HepG2 (cell line): ENCODE measurements at regions not wholly inside any gene's neighbourhood (a gene's known extent, or its start where the extent isn't known, plus 50 kb on each side); places are given as distances from the start of the nearest gene placed in this dataset.

Source experiments
- ATAC-seq: fragments of 200-7000 bp; cut with Tn5 transposase; 3 replicates; pipeline ENCODE4 v1.9.1; 2020; ENCODE audit warnings: mild to moderate bottlenecking, moderate library complexity
- BruUV-seq: library from RNA; stranded (reverse); fragments of 400-500 nt; replicated peaks from 2 replicates; lab custom pipeline; 2021; lab: Mats Ljungman, UMichigan
- CTCF ChIA-PET: fragments of 300-600 bp; formaldehyde crosslinking; extraction: SDS; loops from one replicate; lab custom pipeline; 2021; ENCODE audit warnings: low total read pairs, inconsistent platforms, low intra/inter-chr PET ratio; lab: Yijun Ruan, JAX
- POLR2A ChIA-PET: fragments of 350-600 bp; sonication (Branson Sonifier 250); formaldehyde crosslinking; loops from one replicate; lab custom pipeline; 2020; ENCODE audit warnings: antibody characterized with exemption, inconsistent platforms; lab: Yijun Ruan, JAX
- DNase-seq: peaks from one replicate; pipeline ENCODE4 v3.0.0-alpha.2; 2015; ENCODE audit warnings: low spot score
- FAIRE-seq: peaks from 3 replicates; lab custom pipeline; 2011; peaks lifted over from hg19 to GRCh38; lab: Jason Lieb, UNC
- H2AFZ ChIP-seq: one replicate; pipeline ENCODE4 v1.6.1; 2011; ENCODE audit warnings: low read length, inconsistent platforms
- H3K27ac ChIP-seq: fragments of 300-600 bp; 3 replicates; pipeline ENCODE4 v1.8.0; 2011; ENCODE audit warnings: mixed run types, mild to moderate bottlenecking, mixed read lengths, low read length, inconsistent platforms; ENCODE audit not compliant: insufficient read depth; ENCODE audit errors: extremely low read length
- H3K27me3 ChIP-seq, 2 experiments: fragments of 200-600 bp in 1 of 2; 2 replicates in 1 of 2; 3 replicates in 1 of 2; pipeline versions ENCODE4 v1.6.0 to v1.8.0; 2011; ENCODE audit warnings: low read length in 2 of 2, mild to moderate bottlenecking in 2 of 2, moderate library complexity in 2 of 2, inconsistent platforms in 1 of 2; ENCODE audit not compliant: insufficient read depth in 2 of 2, control insufficient read depth in 1 of 2
- H3K36me3 ChIP-seq, 2 experiments: fragments of 200-600 bp in 1 of 2; replicated peaks in 1 of 2; 2 replicates in 1 of 2; 3 replicates in 1 of 2; pipeline versions ENCODE4 v1.5.1 to v1.8.0; 2011; ENCODE audit warnings: low read length in 2 of 2, inconsistent platforms in 1 of 2; ENCODE audit not compliant: insufficient read depth in 2 of 2, control insufficient read depth in 1 of 2
- H3K4me1 ChIP-seq: 2 replicates; pipeline ENCODE4 v1.5.1; 2012; ENCODE audit warnings: low read length, inconsistent platforms; ENCODE audit not compliant: insufficient read depth
- H3K4me2 ChIP-seq: 2 replicates; pipeline ENCODE4 v1.6.0; 2011; ENCODE audit warnings: low read depth, low read length, inconsistent platforms
- H3K4me3 ChIP-seq, 3 experiments: fragments of 200-600 bp in 1 of 3; sonication (generic), shearing (Covaris generic) in 1 of 3; replicated peaks in 1 of 3; 2 replicates each; pipeline ENCODE4 v1.5.1; 2011 to 2016; ENCODE audit warnings: low read length in 3 of 3, inconsistent platforms in 2 of 3, low read depth in 2 of 3, mild to moderate bottlenecking in 2 of 3, control low read depth in 1 of 3, mixed read lengths in 1 of 3; ENCODE audit not compliant: insufficient read depth in 1 of 3
- H3K79me2 ChIP-seq: one replicate; pipeline ENCODE4 v1.6.1; 2011; ENCODE audit warnings: low read length, inconsistent platforms; ENCODE audit not compliant: insufficient read depth
- H3K9ac ChIP-seq: 2 replicates; pipeline ENCODE4 v1.6.0; 2011; ENCODE audit warnings: mild to moderate bottlenecking, low read depth, low read length, inconsistent platforms; ENCODE audit not compliant: insufficient read depth
- H3K9me3 ChIP-seq: 2 replicates; pipeline ENCODE4 v1.5.1; 2012; ENCODE audit warnings: mild to moderate bottlenecking, low read length
- H4K20me1 ChIP-seq: 2 replicates; pipeline ENCODE4 v1.6.0; 2011; ENCODE audit warnings: inconsistent platforms, mild to moderate bottlenecking, low read length, moderate library complexity; ENCODE audit not compliant: insufficient read depth
- ATF7-NPFF ChIP-seq: sonication (generic); formaldehyde crosslinking; IDR thresholded peaks from 2 replicates; pipeline ENCODE4 v1.8.1; 2023; ENCODE audit warnings: mild to moderate bottlenecking, low read depth, missing genetic modification reagents, moderate library complexity
- CBX1 ChIP-seq: IDR thresholded peaks from one replicate; pipeline ENCODE4 v1.6.1; 2016; ENCODE audit warnings: antibody characterized with exemption, low read depth
- FUBP1 ChIP-seq: sonication (generic); formaldehyde crosslinking; IDR thresholded peaks from 2 replicates; pipeline ENCODE4 v1.5.1; 2020; ENCODE audit warnings: missing genetic modification reagents, mild to moderate bottlenecking, borderline replicate concordance
- MIXL1 ChIP-seq: IDR thresholded peaks from 2 replicates; pipeline ENCODE4 v1.6.1; 2016
- PRDM15 ChIP-seq: sonication (generic); formaldehyde crosslinking; IDR thresholded peaks from 2 replicates; pipeline ENCODE4 v1.4.0; 2020; ENCODE audit warnings: missing genetic modification reagents
- SMAD1 ChIP-seq: sonication (generic); formaldehyde crosslinking; IDR thresholded peaks from 2 replicates; pipeline ENCODE4 v1.4.0; 2020; ENCODE audit warnings: missing genetic modification reagents, low read depth, mild to moderate bottlenecking, borderline replicate concordance
- TOE1 ChIP-seq: sonication (generic); formaldehyde crosslinking; IDR thresholded peaks from 2 replicates; pipeline ENCODE4 v1.4.0; 2020; ENCODE audit warnings: mild to moderate bottlenecking, missing genetic modification reagents
- ZNF3 ChIP-seq: IDR thresholded peaks from 2 replicates; pipeline ENCODE4 v1.7.0; 2017; ENCODE audit warnings: inconsistent platforms
- WGBS: methylation state at CpG from one replicate; pipeline ENCODE4 v1.1.6; 2017; ENCODE audit warnings: low lambda C conversion rate; 5-methylcytosine and 5-hydroxymethylcytosine counted together
- in situ Hi-C: cut with HindIII; loops from 2 replicates; pipeline ENCODE4 v1.10.0; 2017; ENCODE audit warnings: low pct_unique_long_range_greater_than_20kb; ENCODE audit not compliant: extremely low pct_ligation_motif_present
- intact Hi-C: fragments of 100-400 bp; cut with micrococcal nuclease; formaldehyde crosslinking; loops from one replicate; pipeline ENCODE4 v1.10.0; 2022; ENCODE audit not compliant: unreplicated experiment

GRCh38 chr3:182005701-182006100, 294.0 kb downstream of the SOX2 start:
- Histone ChIP-seq H3K27ac (no peak overlapping the region), H3K4me2 (no peak overlapping the region), H2AFZ (no peak overlapping the region), H3K27me3 (no peaks in the 10 kb centered on the region), H4K20me1 (no peaks in the 10 kb centered on the region), H3K9me3 (no peaks in the 10 kb centered on the region), H3K4me1 (no peaks in the 10 kb centered on the region), H3K9ac (no peak overlapping the region), H3K79me2 (no peaks in the 10 kb centered on the region), H3K36me3 (no peaks in the 10 kb centered on the region), H3K4me3 (no peak overlapping the region)
- 4% methylated on average over 5 of the region's 5 CpGs for WGBS
- no peak for FAIRE-seq
- BruUV-seq: no TSS peak
- in situ Hi-C loops (no loop called here), intact Hi-C loops (no loop called here)
- POLR2A ChIA-PET: no interaction called here
- no peak for ATAC-seq
- DNase-seq: no peak
- CTCF ChIA-PET: no interaction called here
- no peak for TF ChIP-seq SMAD1 (CRISPR knock-in tag)
- TF ChIP-seq MIXL1 (CRISPR knock-in tag): no peak
- TF ChIP-seq TOE1 (CRISPR knock-in tag): no peak
- no peak for TF ChIP-seq ATF7-NPFF (CRISPR knock-in tag)
- no peak for TF ChIP-seq PRDM15 (CRISPR knock-in tag)
- no peak for TF ChIP-seq FUBP1 (CRISPR knock-in tag)
- TF ChIP-seq ZNF3 (CRISPR knock-in tag): no peak
- no peak for TF ChIP-seq CBX1
